NOMO-1 treated with DMSO at 0.1 percent for 48 hours (cell line): ENCODE measurements at regions not wholly inside any gene's neighbourhood (a gene's known extent, or its start where the extent isn't known, plus 50 kb on each side); places are given as distances from the start of the nearest gene placed in this dataset.
"Not testable (repeated sequence)": the region's sequence is repeated elsewhere in the genome, so short reads cannot be mapped to it uniquely, and the experiment has no call there.

Source experiments
- DNase-seq: peaks from one replicate; lab custom pipeline; 2025; ENCODE audit not compliant: unreplicated experiment; lab: John Stamatoyannopoulos, UW

GRCh38 chr10:3325954-3326750 lies 153.6 kb upstream of the PITRM1 start:
- DNase-seq = no peak

DNA sequence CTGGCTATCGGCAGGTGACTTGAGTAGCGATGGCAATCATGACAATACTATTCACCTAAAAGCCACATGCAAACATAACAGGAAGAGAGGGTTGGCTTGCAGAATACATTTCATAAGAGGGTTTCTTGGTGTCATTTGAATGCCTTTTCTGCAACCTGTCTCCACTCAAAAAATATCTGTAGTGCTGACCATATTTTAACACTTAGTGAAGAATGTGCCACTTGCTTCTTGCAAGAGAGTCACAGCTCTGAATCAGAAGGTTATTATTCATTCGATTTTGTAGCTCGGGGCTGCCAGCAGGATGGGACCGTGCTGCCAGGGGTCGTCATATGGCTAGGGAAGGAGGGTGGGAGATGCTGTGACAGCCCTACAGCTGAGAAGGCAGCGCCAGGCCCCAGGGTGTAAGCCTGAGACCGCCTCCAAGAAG lies 152.0 kb upstream of the PITRM1 start:
- no peak for DNase-seq

- no peak for DNase-seq
Measured at GRCh38 chr10:3323865-3324498, 151.4 kb upstream of the PITRM1 start.

DNA sequence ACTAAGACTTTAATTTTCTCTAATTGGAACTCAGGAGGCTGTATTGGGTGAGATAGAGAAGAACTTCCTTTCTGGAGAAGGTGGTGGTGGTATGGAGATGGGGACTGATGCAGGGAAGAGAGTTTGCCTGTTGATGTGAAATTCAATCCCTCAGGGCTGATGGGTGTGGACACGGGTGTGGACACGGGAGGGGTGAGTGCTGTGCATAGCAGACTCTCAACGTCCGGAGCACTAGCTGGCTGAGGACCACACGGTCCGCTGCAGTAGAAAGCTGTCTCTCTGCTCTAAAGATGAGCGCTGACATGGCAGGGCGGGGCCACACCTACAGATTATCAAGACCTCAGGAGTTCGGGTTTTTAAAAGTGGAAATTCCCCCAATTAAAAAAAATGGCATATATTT lies 148.5 kb upstream of the PITRM1 start:
- no peak for DNase-seq

DNA sequence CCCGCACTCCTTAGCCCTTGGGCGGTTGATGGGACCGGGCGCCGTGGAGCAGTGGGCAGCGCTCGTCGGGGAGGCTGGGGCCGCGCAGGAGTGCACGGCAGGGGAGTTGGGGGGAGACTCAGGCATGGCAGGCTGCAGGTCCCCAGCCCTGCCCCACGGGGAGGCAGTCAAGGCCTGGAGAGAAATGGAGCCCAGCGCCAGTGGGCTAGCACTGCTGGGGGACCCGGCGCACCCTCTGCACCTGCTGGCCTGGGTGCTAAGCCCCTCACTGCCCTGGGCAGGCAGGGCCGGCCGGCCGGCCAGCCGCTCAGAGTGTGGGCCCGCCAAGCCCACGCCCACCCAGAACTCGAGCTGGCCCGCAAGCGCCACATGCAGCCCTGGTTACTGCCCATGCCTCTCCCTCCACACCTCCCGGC lies 147.2 kb upstream of the PITRM1 start:
- no peak for DNase-seq

DNA sequence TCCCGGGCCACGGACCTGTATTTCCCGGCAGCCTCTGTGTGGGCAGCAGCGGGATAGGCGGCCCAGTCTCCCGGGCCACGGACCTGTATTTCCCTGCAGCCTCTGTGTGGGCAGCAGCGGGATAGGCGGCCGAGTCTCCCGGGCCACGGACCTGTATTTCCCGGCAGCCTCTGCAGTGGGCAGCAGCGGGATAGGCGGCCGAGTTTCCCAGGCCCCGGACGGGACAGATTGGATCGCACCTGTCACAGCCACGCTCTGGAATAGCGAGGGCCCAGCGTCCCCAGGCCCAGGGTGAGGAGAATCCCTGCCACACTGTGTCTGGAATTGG lies 145.9 kb upstream of the PITRM1 start:
- DNase-seq = not testable (repeated sequence)

GRCh38 chr10:3317553-3318479 lies 145.2 kb upstream of the PITRM1 start:
- DNase-seq = not testable (repeated sequence)

- not testable (repeated sequence) for DNase-seq
Measured at GRCh38 chr10:3314445-3315085, 142.0 kb upstream of the PITRM1 start.

DNA sequence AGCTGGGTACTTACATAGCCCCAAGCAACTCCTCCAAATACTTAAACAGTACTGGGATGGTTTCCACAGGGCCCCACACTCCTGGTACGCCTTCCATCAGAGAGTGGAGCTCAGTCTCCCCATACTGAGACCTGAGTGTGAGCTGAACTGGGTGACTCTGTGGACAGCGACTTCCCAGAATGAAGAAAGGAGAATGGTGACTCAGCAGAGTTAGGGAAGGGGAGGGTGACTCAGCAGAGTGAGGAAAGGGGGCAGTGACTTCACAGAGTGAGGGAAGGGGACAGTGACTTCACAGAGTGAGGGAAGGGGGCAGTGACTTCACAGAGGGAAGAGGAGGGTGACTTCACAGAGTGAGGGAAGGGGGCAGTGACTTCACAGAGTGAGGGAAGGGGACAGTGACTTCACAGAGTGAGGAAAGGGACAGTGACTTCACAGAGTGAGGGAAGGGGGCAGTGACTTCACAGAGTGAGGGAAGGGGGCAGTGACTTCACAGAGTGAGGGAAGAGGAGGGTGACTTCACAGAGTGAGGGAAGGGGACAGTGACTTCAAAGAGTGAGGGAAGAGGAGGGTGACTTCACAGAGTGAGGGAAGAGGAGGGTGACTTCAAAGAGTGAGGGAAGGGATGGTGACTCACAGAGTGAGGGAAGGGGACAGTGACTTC lies 141.3 kb upstream of the PITRM1 start:
- peak; percentile 56 for DNase-seq

DNA sequence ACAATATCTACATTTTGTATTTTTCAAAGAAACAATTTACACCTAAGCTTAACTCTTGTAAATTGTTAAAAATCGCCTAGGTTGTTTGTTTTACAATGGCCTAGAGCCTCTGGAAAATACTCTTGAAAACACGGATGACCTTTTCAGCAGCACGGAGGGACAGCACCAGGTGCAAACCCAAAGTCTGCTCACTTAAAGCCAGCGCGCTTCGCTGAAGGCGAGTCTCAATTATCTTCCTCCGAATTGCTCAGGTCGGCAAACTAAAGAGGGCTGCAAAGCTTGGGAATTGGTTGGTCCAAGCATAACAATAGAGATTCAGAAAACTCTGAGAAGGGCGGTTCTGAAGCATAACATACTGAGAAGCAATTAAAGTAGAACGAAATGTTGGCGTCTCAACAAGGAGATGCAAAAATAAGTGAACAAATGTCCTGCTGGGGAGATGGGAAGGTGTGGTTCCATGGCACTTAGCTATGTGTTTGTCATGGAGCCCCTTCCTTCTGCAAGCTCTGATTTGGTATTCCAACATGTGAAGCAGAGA lies 139.9 kb upstream of the PITRM1 start:
- DNase-seq = no peak

GRCh38 chr10:3310016-3310784 lies 137.6 kb upstream of the PITRM1 start:
- DNase-seq = no peak

GRCh38 chr10:3306050-3306449 lies 133.5 kb upstream of the PITRM1 start:
- no peak for DNase-seq

DNA sequence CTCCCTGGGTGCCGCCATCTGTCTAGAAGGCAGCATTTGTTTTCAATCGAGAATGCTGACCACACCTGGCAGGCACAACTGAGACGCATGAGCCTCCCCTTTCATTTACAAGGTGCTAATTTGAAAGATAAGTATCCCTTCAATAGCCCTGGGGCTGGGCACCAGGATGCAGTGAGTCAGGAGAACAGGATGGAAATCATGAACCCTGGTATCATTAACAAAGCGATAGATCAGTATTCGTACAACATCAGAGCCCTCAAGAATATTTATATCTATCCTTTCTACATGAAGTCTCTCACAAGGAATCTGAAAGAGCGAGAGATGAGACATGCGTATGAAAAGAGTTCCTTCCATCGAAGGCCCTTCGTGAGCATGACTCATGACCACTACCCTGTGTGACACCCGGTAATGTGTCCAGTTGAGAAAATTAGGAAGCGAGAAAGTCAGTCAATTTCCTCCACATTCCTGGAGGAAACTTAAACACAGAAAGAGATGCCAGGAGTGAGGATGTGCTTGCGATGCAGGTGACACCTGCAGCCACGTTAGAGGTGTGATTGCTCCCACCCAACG lies 123.1 kb upstream of the PITRM1 start:
- DNase-seq = no peak

DNA sequence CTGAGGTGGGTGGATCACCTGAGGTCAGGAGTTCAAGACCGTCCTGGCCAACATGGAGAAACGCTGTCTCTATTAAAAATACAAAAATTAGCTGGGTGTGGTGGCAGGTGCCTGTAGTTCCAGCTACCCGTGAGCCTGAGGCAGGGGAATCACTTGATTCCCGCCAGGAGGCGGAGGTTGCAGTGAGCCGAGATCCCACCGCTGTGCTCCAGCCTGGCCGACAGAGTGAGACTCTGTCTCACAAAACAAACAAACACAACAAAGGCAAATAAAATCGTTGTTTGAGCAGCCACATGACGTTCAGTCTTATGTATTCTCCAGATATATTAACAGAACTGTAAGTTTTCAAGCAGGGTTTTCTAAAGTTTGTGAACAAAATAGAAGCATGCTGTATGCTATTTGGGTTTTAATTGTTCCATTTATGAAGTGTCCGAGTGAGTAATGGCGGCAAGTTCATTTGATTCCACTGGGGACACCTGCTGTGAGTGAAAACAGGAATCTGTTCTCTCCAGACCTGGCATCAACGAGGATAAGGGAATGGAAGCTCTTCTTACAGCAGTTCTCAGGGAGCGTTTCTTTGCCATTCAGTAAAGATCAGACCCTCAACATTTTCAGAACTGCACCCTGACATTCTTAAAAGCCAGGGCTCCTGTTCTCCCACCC lies 122.5 kb upstream of the PITRM1 start:
- DNase-seq = no peak

- no peak for DNase-seq
Measured at GRCh38 chr10:3293581-3294431, 121.2 kb upstream of the PITRM1 start.

- DNase-seq = no peak
Measured at GRCh38 chr10:3292636-3293035, 120.1 kb upstream of the PITRM1 start.

GRCh38 chr10:3290550-3290949 lies 118.0 kb upstream of the PITRM1 start:
- DNase-seq = no peak
